ENCODE measurements at regions not wholly inside any gene's neighbourhood (a gene's known extent, or its start where the extent isn't known, plus 50 kb on each side); places are given as distances from the start of the nearest gene placed in this dataset.

- DNase-seq = no peak
Measured at GRCh38 chr2:122949523-122949922, 1075.6 kb upstream of the CNTNAP5 start.

- no peak for DNase-seq
Measured at GRCh38 chr2:122955776-122956175, 1069.3 kb upstream of the CNTNAP5 start.

GRCh38 chr2:122960759-122961641, 1064.1 kb upstream of the CNTNAP5 start:
- no peak for DNase-seq

- no peak for DNase-seq
Measured at GRCh38 chr2:122966461-122966860, 1058.6 kb upstream of the CNTNAP5 start.

DNA sequence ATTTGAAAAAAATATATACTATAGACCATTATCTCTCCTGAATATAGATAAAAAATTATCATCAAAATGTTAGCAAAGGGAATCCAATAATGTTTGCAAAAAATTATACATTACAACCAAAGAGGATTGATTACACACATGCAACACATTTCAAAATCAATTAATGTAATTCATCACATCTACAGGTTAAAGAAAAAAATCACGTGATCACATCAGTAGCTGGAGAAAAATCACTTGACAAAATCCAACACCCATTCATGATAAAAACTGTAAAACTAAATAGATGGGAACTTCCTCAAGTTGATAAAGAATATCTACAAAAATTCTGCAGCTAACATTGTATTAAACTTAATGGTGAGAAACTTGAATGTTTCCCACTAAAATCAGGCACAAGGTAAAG, 1047.5 kb upstream of the CNTNAP5 start:
- no peak for DNase-seq

- DNase-seq = peak; percentile 69 to 79
Measured at GRCh38 chr2:122980671-122981070, 1044.4 kb upstream of the CNTNAP5 start.

- no peak for DNase-seq
Measured at GRCh38 chr2:122982936-122983335, 1042.2 kb upstream of the CNTNAP5 start.

DNA sequence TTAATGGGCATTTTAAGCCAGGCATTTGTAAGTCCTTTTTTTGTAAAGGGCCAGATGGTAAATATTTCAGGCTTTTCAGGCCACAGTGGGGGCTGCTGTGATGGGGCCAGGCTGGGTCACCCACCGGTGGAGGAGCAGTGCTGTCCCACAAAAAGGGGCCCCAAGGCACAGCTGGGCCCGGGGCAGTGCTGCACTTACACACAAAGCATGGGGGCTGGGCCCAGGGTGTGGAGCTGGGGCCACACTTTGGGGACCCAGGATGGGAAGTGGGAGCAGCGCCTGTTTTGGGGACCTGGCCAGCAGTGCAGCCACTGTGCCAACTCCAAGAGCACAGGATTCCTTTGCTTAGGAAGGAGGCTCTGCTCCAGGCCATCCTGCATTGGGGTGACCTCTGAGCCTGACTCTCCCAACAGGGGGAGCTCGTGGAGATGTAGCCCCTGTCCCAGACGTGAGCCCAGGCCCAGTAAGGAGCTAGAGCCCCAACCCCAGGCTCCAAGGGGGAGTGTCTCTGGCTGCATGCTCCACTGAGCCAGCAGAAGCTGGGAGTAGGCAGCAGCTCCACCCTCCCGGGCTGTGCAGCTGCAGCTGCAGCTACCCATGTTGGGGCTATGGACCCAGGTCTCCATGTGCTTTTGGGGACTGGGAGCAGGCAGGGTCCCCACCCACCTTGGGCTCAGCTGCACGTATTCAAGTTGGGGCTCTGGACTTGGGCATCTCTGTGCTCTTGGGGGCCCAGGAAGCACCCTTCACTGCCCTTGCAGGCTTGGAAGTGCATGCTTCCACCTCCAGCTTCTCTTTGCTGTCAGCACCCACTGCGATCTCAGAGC, 1036.5 kb upstream of the CNTNAP5 start:
- no peak for DNase-seq

DNA sequence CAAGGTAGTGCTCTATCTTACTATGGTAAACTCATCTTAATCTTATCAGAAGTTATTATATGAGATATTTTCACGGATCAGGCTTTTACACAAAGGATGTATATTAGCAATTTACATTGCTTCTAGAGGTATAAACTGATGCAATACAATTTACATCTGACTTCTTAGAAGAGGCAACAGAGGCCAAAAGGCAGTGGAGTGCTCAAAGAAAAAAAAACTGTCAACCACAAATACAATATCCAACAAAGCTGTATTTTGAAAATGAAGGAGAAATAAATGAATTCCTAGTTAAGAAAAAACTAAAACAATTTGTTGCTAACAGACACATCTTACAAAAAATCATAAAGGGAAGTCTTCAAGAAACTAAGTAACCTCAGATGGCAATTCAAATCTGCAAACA, 1031.5 kb upstream of the CNTNAP5 start:
- no peak for DNase-seq

DNA sequence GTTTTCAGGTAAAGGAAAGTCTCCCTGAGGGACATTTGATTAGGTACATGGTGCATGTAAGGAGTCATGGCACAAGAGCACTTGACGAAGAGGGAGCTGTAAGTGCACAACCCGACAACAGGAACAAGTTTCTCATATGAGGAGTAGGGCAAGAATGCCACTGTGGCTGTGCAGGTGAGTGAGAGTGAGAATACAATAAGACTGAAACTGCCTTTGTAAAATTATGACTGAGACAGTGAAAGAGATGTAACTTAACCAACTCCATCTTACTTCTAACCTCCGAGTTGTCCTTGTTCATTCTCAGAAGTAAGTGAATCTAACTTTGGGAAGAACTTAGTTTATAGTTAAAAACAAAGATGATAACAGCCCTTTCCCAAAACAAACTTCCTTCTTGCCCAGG, 1025.8 kb upstream of the CNTNAP5 start:
- no peak for DNase-seq

DNA sequence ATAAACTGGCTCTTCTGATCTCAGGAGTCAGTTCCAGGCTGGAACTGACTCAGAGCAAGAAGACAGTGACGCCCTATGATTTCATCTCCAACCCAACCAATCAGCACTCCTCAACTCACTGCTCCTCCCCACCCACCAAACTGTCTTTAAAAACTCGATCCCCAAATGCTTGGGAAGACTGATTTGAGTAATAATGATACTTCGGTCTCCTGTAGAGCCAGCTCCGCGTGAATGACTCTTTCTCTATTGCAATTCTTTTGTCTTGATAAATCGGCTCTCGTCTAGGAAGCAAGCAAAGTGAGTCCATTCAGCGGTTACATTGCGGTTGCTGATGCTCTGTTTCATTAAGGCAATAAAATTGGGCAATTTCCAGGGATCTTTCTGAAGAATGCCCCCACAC, 1025.3 kb upstream of the CNTNAP5 start:
- no peak for DNase-seq

- DNase-seq = no peak
Measured at GRCh38 chr2:123002660-123003248, 1022.3 kb upstream of the CNTNAP5 start.

- DNase-seq = no peak
Measured at GRCh38 chr2:123015186-123015585, 1009.9 kb upstream of the CNTNAP5 start.

DNA sequence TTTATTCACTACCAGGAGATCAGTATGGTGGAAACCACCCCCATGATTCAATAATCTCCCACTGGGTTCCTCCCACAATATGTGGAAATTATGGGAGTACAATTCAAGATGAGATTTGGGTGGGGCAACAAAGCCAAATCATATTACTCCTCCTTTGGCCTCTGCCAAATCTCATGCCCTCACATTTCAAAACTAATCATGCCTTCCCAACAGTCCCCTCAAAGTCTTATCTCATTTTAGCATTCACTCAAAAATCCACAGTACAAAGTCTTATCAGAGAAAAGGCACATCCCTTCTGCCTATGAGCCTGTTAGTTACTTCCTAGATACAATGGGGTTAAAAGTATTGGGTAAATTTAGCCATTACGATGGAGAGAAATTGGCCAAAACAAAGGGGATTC, 989.5 kb upstream of the CNTNAP5 start:
- no peak for DNase-seq

DNA sequence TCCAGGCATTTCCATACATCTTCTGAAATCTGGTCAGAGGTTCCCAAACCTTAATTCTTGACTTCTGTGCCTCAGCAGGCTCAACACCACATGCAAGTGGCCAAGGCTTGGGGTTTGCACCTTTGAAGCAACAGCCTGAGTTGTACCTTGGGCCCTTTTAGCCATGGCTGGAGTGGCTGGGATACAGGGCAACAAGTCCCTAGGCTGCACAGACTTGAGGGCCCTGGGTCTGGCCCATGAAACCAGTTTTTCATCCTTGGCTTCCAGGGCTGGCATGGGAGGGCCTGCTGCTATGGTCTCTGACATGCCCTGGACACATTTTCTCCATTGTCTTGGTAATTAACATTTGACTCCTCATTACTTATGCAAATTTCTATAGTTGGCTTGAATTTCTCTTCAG, 988.8 kb upstream of the CNTNAP5 start:
- DNase-seq = no peak

GRCh38 chr2:123040506-123040905, 984.6 kb upstream of the CNTNAP5 start:
- DNase-seq = no peak

GRCh38 chr2:123043458-123043857, 981.6 kb upstream of the CNTNAP5 start:
- DNase-seq = no peak

GRCh38 chr2:123045713-123046112, 979.4 kb upstream of the CNTNAP5 start:
- DNase-seq = no peak

DNA sequence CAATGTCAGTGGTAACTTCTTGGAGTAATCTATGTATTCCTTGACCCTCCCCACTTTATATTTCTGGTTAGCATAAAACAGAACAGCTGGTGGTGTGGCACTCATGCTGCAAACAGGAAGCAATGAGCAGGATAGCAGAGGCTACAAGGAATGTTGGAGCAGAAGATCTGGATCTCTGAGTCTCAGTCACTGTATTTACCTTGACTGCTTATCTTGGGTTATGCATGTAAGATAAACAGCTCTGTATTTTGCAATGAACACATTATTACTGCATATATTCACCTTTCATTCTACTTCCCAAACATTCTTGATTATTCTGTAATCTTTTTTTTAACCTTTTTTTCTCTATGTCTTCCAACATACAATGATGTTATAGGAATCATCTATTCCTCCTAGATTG, 977.9 kb upstream of the CNTNAP5 start:
- no peak for DNase-seq

DNA sequence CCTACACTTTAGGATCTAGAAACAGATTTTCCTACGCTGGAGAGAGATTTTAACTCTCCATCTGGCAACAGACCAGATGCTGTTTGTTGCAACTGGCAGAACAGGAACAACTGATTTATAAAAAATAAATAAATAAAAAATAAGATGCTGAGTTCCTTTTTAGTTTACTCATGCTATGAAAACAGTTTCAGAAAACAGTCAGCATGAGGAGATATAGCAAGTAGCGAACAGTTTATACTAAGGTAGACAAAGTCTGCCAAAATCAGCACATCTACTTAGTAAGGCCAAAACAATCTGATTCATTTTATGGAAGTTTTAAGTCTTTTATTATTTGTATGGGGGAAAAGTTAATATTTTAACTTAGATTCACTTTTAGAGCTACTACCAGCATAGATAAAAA, 974.0 kb upstream of the CNTNAP5 start:
- DNase-seq = no peak

DNA sequence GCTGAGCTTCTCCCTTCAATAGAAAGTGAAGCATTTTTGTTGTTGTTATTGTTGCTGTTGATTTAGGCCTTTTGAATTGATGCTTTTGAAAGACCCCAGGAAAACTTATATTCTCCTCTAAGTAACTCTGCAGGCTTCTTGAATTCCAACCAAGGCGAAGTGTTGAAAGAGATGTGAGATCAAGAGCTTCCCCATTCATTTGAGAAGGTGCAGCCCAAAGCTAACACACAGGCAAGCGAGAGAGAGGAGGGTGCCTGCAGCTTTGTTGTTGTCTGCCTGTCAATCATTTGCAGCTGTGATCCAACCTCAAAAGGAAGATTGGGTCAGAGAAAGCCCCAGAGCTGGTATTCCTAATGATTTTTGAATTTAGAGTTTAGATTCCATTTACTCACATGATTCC, 963.6 kb upstream of the CNTNAP5 start:
- DNase-seq = no peak

GRCh38 chr2:123073371-123073770, 951.7 kb upstream of the CNTNAP5 start:
- DNase-seq = peak; percentile 32 to 61

DNA sequence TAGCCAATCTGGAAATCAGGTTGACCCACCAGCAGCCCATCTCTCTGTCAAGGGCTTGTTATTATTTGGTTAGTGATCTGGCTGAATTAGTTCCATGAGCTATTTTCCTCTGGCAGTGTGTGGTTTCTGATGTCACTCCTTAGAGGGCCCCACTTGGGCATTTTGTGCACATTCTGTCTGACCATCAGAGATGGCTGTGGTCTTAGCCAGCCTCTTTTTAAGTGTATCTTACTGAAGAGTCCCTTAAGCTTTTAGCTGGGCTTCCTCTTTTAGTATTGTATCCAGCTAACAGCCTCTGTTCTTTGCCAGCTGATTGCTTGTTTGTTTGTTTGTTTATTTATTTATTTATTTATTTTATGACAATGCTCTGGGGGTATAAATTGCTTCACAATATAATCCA, 951.1 kb upstream of the CNTNAP5 start:
- no peak for DNase-seq

- no peak for DNase-seq
Measured at GRCh38 chr2:123077101-123077500, 948.0 kb upstream of the CNTNAP5 start.
